Esophagus squamous epithelium (tissue), 5 donors: ENCODE measurements at regions not wholly inside any gene's neighbourhood (a gene's known extent, or its start where the extent isn't known, plus 50 kb on each side); places are given as distances from the start of the nearest gene placed in this dataset.
"Not testable (repeated sequence)": the region's sequence is repeated elsewhere in the genome, so short reads cannot be mapped to it uniquely, and the experiment has no call there.

Experiments used
- DNase-seq: peaks from one replicate; lab custom pipeline; 2025; lab: John Stamatoyannopoulos, UW
- H3K27ac ChIP-seq, 4 donors: fragments of 200-600 bp; sonication (generic); one replicate each; pipeline ENCODE4 v1.5.1; 2016 to 2019; ENCODE audit warnings: mild to moderate bottlenecking in 1 of 4
- H3K27me3 ChIP-seq, 4 donors: fragments of 200-600 bp; sonication (generic); 1 replicate in 3 of 4; 2 replicates in 1 of 4; pipeline versions ENCODE4 v1.5.1 to v1.6.0; 2017 to 2021; ENCODE audit warnings: antibody characterized with exemption in 1 of 4
- H3K36me3 ChIP-seq, 3 donors: fragments of 200-600 bp; sonication (generic); one replicate each; pipeline ENCODE4 v1.5.1; 2016 to 2019
- H3K4me1 ChIP-seq, 3 donors: fragments of 200-600 bp; sonication (generic); one replicate each; pipeline ENCODE4 v1.5.1; 2017 to 2019
- H3K4me3 ChIP-seq, 4 donors: fragments of 200-600 bp; sonication (generic); 1 replicate in 3 of 4; 2 replicates in 1 of 4; pipeline ENCODE4 v1.5.1; 2016 to 2019; ENCODE audit warnings: mild to moderate bottlenecking in 2 of 4, moderate library complexity in 1 of 4
- H3K9me3 ChIP-seq, 3 donors: fragments of 200-600 bp; sonication (generic); one replicate each; pipeline ENCODE4 v1.5.1; 2016 to 2019
- WGBS, 2 donors: methylation state at CpG; one replicate each; pipeline ENCODE4 v1.1.5; 2018; 5-methylcytosine and 5-hydroxymethylcytosine counted together
- intact Hi-C: fragments of 100-400 bp; cut with DNase I; formaldehyde crosslinking; loops from one replicate; pipeline ENCODE4 v1.15.0; 2022
- donor health status: DM: yes; HTN: yes; CAD: no.

DNA sequence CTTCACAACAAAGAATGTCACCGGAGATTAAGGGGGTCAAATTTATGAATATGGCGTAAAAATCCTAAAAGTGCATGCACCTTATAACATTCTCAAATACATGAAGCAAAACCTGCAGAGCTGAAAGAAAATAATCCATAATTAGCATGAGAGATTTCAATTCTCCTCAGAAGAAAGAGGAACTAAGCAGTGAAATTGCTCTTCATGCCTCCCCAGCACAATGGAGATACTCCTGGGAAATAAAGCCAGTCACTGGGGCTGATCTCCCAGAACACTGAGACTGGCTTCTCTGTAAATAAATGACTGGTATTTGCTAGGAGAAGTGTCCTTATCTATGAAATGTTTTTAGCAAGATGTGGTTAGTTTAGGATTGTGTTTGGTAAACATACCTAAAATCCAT is 68.1 kb downstream of the GOLGA6L6 start:
- H3K36me3 ChIP-seq, intact Hi-C loops, DNase-seq, H3K9me3 ChIP-seq, H3K27me3 ChIP-seq, H3K4me1 ChIP-seq, H3K27ac ChIP-seq, H3K4me3 ChIP-seq: not testable (repeated sequence)
- WGBS, 2 donors = no CpG with 5 or more reads among the region's 2 CpGs

DNA sequence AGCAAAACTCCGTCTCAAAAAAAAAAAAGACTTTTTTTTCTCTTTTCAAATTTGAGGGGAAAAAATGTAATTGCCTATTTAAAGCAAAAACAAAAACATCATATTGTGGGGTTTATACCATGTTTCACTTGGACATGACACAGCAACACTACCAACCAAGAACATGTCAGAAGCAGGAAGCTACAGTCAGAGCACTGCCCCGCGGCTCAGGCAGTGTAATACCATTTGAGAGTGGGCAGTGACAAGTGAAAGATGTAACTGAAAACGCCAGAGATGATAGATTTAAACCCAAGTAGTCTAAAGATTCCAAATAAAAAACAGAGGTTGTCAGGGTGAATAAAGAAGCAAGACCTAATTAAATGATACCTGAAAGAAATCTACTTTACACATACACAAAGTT is 68.6 kb downstream of the GOLGA6L6 start:
- H3K36me3 ChIP-seq, H3K27me3 ChIP-seq, DNase-seq, intact Hi-C loops, H3K4me1 ChIP-seq, H3K9me3 ChIP-seq, H3K4me3 ChIP-seq, H3K27ac ChIP-seq: not testable (repeated sequence)
- WGBS, 2 donors = 92% methylated on average over 2 of the region's 4 CpGs; no CpG with 5 or more reads in 1 of the 2 donors

DNA sequence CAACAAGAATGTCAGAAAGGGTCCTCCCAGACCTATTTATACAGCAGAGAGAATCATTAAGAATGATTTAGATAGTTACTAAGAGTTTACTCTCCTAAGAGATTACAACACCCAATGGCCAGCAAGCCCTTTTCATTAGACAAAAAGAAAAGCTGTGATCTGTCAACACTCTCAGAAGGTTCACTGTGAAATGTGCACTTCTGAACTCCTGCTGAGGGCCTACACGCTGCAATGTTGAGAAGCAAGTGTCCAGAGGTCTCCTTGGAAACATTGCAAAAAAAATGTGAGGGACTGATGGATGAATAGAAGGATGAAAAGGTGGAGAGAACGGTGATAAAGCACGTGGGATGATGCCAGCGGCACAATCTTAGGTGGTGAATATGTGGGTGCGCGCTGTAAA is 70.8 kb downstream of the GOLGA6L6 start:
- H3K27me3 ChIP-seq, intact Hi-C loops, H3K4me3 ChIP-seq, H3K4me1 ChIP-seq, H3K9me3 ChIP-seq, DNase-seq, H3K36me3 ChIP-seq, H3K27ac ChIP-seq: not testable (repeated sequence)
- WGBS, 2 donors = no CpG with 5 or more reads among the region's 6 CpGs

DNA sequence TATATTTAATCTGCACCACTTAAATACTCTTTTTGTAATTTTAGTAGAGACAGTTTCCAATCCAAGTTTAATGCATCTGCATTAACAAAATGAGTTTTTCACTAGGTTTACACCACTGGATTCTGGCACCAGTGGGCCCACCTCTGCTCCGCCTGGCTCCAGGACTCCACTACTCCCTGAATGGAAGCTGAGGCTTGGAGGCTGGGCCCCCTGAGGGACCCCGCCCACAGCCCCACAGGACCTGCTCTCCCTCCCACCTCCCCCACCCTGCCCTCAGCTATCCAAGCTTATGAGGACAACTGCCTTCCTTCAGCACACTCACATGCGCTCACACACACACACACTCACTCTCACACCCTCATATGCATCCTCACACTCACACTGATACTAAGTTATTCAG is 100.5 kb downstream of the GOLGA6L6 start:
- H3K27ac ChIP-seq, intact Hi-C loops, H3K27me3 ChIP-seq, H3K9me3 ChIP-seq, H3K4me1 ChIP-seq, H3K4me3 ChIP-seq, H3K36me3 ChIP-seq, DNase-seq: not testable (repeated sequence)
- no CpG with 5 or more reads among the region's 3 CpGs for whole genome bisulfite sequencing, 2 donors

DNA sequence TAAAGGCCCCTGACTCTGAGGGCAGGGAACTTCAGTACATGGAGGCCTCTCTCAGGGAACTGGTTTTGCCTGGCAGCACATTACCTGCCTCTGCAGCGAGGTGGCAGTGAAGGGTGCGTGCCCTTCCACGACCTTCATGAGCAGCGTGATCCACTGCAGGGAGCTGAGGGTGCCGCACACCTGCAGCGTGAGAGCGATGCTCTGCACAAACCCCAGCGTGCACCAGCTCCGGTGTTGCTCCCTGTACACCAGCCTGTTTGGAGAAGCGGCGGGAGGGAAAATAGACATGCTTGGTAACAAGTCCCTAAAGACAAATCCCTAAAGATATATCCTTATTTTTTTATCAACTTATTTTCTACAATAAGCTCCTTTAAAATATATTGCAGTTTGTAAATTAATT is 101.2 kb downstream of the GOLGA6L6 start:
- H3K9me3 ChIP-seq, H3K36me3 ChIP-seq, H3K4me1 ChIP-seq, H3K4me3 ChIP-seq, H3K27ac ChIP-seq, intact Hi-C loops, H3K27me3 ChIP-seq, DNase-seq: not testable (repeated sequence)
- 91 to 97% methylated on average over 4 to 6 of the region's 11 CpGs for WGBS, 2 donors

DNA sequence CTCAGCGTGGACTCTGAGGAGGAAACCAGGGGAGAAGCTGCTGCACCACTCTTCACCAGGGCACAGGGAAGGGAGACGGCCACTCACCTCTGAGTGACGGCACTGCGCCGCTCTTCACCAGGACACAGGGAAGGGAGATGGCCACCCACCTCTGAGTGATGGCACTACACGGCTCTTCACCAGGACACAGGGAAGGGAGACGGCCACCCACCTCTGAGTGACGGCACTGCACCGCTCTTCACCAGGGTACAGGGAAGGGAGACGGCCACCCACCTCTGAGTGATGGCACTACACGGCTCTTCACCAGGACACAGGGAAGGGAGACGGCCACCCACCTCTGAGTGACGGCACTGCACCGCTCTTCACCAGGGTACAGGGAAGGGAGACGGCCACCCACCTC is 102.5 kb downstream of the GOLGA6L6 start:
- intact Hi-C loops, H3K4me1 ChIP-seq, H3K27me3 ChIP-seq, H3K9me3 ChIP-seq, H3K36me3 ChIP-seq, DNase-seq, H3K27ac ChIP-seq, H3K4me3 ChIP-seq: not testable (repeated sequence)
- no CpG with 5 or more reads among the region's 15 CpGs for WGBS, 2 donors

DNA sequence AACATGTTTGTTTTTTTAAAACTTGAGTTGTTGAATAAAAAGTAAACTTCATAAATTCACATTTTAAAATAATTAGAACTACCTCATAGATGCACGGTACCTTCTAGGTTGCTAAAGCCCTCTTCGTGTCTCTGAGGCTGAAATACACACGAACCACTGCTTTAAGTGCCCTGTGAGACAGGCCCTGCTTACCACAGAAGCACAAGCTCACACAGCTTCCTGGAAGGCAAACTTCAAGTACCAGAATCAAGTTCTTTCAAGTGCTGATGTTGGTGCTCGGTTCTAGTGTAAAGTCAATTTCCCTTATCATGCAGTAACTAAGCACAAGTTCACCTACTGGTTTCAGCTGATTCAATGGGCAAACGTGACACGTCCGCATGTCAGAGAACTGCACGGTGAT is 103.3 kb downstream of the GOLGA6L6 start:
- DNase-seq, H3K27me3 ChIP-seq, H3K27ac ChIP-seq, intact Hi-C loops, H3K4me3 ChIP-seq, H3K4me1 ChIP-seq, H3K36me3 ChIP-seq, H3K9me3 ChIP-seq: not testable (repeated sequence)
- no CpG with 5 or more reads among the region's 8 CpGs for WGBS, 2 donors

DNA sequence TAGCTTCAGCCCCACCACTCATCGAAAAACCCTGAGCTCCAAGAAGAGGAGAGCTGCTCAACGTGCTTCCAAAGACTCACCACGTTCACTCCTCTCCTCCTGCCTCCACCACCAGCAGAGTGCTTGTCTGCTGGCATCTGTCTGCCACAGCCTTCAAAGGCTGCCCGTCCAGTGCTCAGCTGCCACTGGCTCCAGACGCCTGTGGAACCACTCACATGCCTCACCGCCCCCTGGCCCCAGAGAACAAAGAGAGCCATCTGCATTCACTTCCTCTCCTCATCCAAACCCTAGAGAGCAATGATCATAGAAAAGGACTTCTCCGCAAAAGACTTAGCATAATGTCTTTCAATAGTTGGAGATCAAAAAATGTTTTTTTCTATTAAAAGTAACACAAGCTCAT is 108.1 kb downstream of the GOLGA6L6 start:
- H3K27ac ChIP-seq, DNase-seq, intact Hi-C loops, H3K36me3 ChIP-seq, H3K9me3 ChIP-seq, H3K4me3 ChIP-seq, H3K27me3 ChIP-seq, H3K4me1 ChIP-seq: not testable (repeated sequence)
- WGBS, 2 donors = no CpG with 5 or more reads among the region's 7 CpGs

DNA sequence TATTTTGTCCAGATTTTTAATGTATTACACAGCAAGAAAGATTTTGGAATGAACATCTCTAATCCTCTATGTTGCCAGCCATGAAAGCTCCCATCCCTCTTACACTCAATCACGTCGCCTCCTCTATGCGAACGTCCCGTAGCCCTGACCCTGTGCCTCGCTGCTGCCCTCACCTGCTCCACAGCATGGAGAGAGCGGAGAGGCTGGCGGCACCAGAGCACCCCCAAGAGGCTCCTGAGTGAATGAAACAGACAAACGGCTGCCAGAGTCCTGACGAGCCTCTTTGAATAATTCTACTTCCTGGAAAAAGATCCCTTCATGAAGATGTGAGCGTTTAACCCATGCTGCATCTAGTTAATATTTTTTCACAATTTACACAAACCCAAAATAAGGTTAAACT is 111.1 kb downstream of the GOLGA6L6 start:
- intact Hi-C loops, H3K4me1 ChIP-seq, H3K9me3 ChIP-seq, H3K27me3 ChIP-seq, H3K4me3 ChIP-seq, H3K27ac ChIP-seq, H3K36me3 ChIP-seq, DNase-seq: not testable (repeated sequence)
- WGBS, 2 donors = no CpG with 5 or more reads among the region's 11 CpGs

DNA sequence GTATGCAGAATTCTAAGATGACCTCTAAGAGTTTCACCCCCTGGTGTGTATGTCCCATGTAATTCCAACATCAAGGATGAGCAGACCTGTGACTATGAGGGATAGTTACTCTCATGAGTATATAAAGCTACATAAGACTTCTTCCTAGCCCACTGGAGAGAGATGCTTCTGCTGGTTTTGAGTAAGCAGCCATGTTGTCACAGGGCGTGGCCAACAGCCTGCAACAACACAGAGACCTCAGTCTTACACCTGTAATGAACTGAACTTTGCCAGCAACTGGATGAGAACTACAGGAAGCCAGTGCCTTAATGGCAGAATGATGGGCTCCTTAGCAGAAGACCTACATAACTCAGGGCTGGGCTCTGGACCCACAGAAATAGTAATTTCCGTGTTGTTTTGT is 120.9 kb downstream of the GOLGA6L6 start:
- H3K4me1 ChIP-seq, H3K36me3 ChIP-seq, H3K27ac ChIP-seq, H3K4me3 ChIP-seq, H3K9me3 ChIP-seq, H3K27me3 ChIP-seq, intact Hi-C loops, DNase-seq: not testable (repeated sequence)
- WGBS, 2 donors = 26 to 34% methylated on average over 2 of the region's 2 CpGs

DNA sequence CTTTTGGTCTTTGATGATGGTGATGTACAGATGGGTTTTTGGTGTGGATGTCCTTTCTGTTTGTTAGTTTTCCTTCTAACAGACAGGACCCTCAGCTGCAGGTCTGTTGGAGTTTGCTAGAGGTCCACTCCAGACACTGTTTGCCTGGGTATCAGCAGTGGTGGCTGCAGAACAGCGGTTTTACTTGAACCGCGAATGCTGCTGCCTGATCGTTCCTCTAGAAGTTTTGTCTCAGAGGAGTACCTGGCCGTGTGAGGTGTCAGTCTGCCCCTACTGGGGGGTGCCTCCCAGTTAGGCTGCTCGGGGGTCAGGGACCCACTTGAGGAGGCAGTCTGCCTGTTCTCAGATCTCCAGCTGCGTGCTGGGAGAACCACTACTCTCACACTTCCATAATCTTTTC is 125.0 kb downstream of the GOLGA6L6 start:
- H3K9me3 ChIP-seq, intact Hi-C loops, H3K36me3 ChIP-seq, DNase-seq, H3K4me3 ChIP-seq, H3K4me1 ChIP-seq, H3K27ac ChIP-seq, H3K27me3 ChIP-seq: not testable (repeated sequence)
- 57 to 58% methylated on average over 6 to 7 of the region's 7 CpGs for WGBS, 2 donors

DNA sequence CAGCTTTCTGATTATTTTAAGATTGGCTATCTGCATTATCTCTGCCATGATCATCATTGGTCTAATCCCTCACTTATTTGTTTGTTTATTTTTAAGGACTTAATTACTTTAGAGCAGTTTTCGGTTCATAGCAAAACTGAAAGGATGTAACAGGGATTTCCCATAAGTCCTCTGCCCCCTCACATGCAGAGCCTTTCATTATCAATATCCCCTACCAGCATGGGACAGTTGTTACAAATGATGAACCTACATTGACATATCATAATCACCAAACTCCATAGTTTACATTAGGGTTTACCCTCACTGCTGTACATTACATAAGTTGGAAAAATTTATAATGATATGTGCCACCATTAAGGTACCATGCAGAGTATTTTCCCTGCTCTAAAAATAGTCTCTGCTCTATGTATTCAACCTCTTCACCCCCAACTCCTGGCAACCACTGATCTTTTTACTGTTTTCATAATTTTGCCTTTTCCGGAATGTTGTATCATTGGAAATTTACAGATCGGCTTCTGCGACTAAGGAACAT is 131.9 kb downstream of the GOLGA6L6 start:
- H3K4me3 ChIP-seq, DNase-seq, H3K36me3 ChIP-seq, H3K27me3 ChIP-seq, H3K27ac ChIP-seq, H3K4me1 ChIP-seq, intact Hi-C loops: not testable (repeated sequence)
- WGBS, 2 donors = 89 to 92% methylated on average over 4 of the region's 4 CpGs
- H3K9me3 ChIP-seq = peaks cover 0 to 12% (median 10%) of the 10 kb centered on the region in 3 donors
